Mammary epithelial cell (primary cell): ENCODE measurements at regions not wholly inside any gene's neighbourhood (a gene's known extent, or its start where the extent isn't known, plus 50 kb on each side); places are given as distances from the start of the nearest gene placed in this dataset.

ENCODE experiments used
- CTCF ChIP-seq, 2 donors: IDR thresholded peaks in 1 of 2; conservative IDR thresholded peaks in 1 of 2; 2 replicates each; pipeline ENCODE4 v1.5.1; 2011 to 2012; ENCODE audit warnings: inconsistent platforms in 2 of 2, low read length in 2 of 2, mild to moderate bottlenecking in 2 of 2, control low read depth in 1 of 2, low read depth in 1 of 2; ENCODE audit not compliant: insufficient read depth in 1 of 2; ENCODE audit errors: extremely low read depth in 1 of 2
- EZH2 ChIP-seq: IDR thresholded peaks from 2 replicates; pipeline ENCODE4 v1.6.1; 2012; ENCODE audit warnings: low read length, inconsistent platforms, borderline replicate concordance

- no peak for TF ChIP-seq CTCF (conservative IDR thresholded peaks at IDR 0.05 in 1 of 2, IDR thresholded peaks at IDR 0.05 in 1 of 2; ENCODE audit: extremely low read depth in 1 of 2, insufficient read depth in 1 of 2, low read depth in 1 of 2, low read length in 2 of 2)
- no peak for TF ChIP-seq EZH2
Observed at GRCh38 chr2:64727013-64727767, 73.5 kb upstream of the SERTAD2 start.
